ENCODE measurements at regions not wholly inside any gene's neighbourhood (a gene's known extent, or its start where the extent isn't known, plus 50 kb on each side); places are given as distances from the start of the nearest gene placed in this dataset.

GRCh38 chr4:81375745-81376144 lies 96.0 kb downstream of the RASGEF1B start:
- TF ChIP-seq YY1 (IDR thresholded peaks at IDR 0.05; ENCODE audit: low read depth) (no peak), NFIC (IDR thresholded peaks at IDR 0.05) (no peak), RAD21 (IDR thresholded peaks at IDR 0.05; ENCODE audit: low read depth) (no peak), TEAD4 (IDR thresholded peaks at IDR 0.05) (no peak), EGR1 (IDR thresholded peaks at IDR 0.05) (no peak), TAF1 (IDR thresholded peaks at IDR 0.05; ENCODE audit: low read depth) (no peak), EP300 (IDR thresholded peaks at IDR 0.05; ENCODE audit: borderline replicate concordance) (no peak), FOXM1 (IDR thresholded peaks at IDR 0.05; ENCODE audit: borderline replicate concordance, low read depth) (no peak), CEBPB (IDR thresholded peaks at IDR 0.05) (no peak), TCF12 (IDR thresholded peaks at IDR 0.05; ENCODE audit: low read depth) (no peak), CREB1 (IDR thresholded peaks at IDR 0.05; ENCODE audit: low read depth) (no peak), REST (IDR thresholded peaks at IDR 0.05; ENCODE audit: low read depth) (no peak), ZBTB7A (IDR thresholded peaks at IDR 0.05; ENCODE audit: low read depth) (no peak)
- TF ChIP-seq, protein P1, sequence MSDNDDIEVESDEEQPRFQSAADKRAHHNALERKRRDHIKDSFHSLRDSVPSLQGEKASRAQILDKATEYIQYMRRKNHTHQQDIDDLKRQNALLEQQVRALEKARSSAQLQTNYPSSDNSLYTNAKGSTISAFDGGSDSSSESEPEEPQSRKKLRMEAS (IDR thresholded peaks at IDR 0.05): no peak
- TF ChIP-seq, protein P2, sequence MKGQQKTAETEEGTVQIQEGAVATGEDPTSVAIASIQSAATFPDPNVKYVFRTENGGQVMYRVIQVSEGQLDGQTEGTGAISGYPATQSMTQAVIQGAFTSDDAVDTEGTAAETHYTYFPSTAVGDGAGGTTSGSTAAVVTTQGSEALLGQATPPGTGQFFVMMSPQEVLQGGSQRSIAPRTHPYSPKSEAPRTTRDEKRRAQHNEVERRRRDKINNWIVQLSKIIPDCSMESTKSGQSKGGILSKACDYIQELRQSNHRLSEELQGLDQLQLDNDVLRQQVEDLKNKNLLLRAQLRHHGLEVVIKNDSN (IDR thresholded peaks at IDR 0.05): no peak

GRCh38 chr4:81369886-81370285 lies 101.8 kb downstream of the RASGEF1B start:
- TF ChIP-seq CREB1 (IDR thresholded peaks at IDR 0.05; ENCODE audit: low read depth) (no peak), RAD21 (IDR thresholded peaks at IDR 0.05; ENCODE audit: low read depth) (no peak), TAF1 (IDR thresholded peaks at IDR 0.05; ENCODE audit: low read depth) (no peak), EP300 (IDR thresholded peaks at IDR 0.05; ENCODE audit: borderline replicate concordance) (no peak)
- TF ChIP-seq, protein P1 (IDR thresholded peaks at IDR 0.05): no peak

GRCh38 chr4:81366779-81367178 lies 104.9 kb downstream of the RASGEF1B start:
- TF ChIP-seq NFIC (IDR thresholded peaks at IDR 0.05) (no peak), RAD21 (IDR thresholded peaks at IDR 0.05; ENCODE audit: low read depth) (no peak), TAF1 (IDR thresholded peaks at IDR 0.05; ENCODE audit: low read depth) (no peak), EP300 (IDR thresholded peaks at IDR 0.05; ENCODE audit: borderline replicate concordance) (no peak), TCF12 (IDR thresholded peaks at IDR 0.05; ENCODE audit: low read depth) (no peak), FOXM1 (IDR thresholded peaks at IDR 0.05; ENCODE audit: borderline replicate concordance, low read depth) (no peak), ZBTB7A (IDR thresholded peaks at IDR 0.05; ENCODE audit: low read depth) (no peak), REST (IDR thresholded peaks at IDR 0.05; ENCODE audit: low read depth) (no peak), EGR1 (IDR thresholded peaks at IDR 0.05) (no peak)
- TF ChIP-seq, protein P1 (IDR thresholded peaks at IDR 0.05): no peak

- TF ChIP-seq EGR1 (IDR thresholded peaks at IDR 0.05): no peak
- no peak for TF ChIP-seq RAD21 (IDR thresholded peaks at IDR 0.05; ENCODE audit: low read depth)
- TF ChIP-seq CEBPB (IDR thresholded peaks at IDR 0.05): no peak
- no peak for TF ChIP-seq ZBTB7A (IDR thresholded peaks at IDR 0.05; ENCODE audit: low read depth)
- TF ChIP-seq CREB1 (IDR thresholded peaks at IDR 0.05; ENCODE audit: low read depth): no peak
- no peak for TF ChIP-seq FOXM1 (IDR thresholded peaks at IDR 0.05; ENCODE audit: borderline replicate concordance, low read depth)
- TF ChIP-seq REST (IDR thresholded peaks at IDR 0.05; ENCODE audit: low read depth): no peak
- TF ChIP-seq TAF1 (IDR thresholded peaks at IDR 0.05; ENCODE audit: low read depth): no peak
- TF ChIP-seq, protein P1 (IDR thresholded peaks at IDR 0.05): no peak
- TF ChIP-seq EP300 (IDR thresholded peaks at IDR 0.05; ENCODE audit: borderline replicate concordance): no peak
- TF ChIP-seq YY1 (IDR thresholded peaks at IDR 0.05; ENCODE audit: low read depth): no peak
- TF ChIP-seq, protein P2 (IDR thresholded peaks at IDR 0.05): no peak
- TF ChIP-seq TEAD4 (IDR thresholded peaks at IDR 0.05): no peak
These were observed 111.0 kb downstream of the RASGEF1B start for GRCh38 chr4:81360737-81361136.

Measured in Ishikawa (cell line).